ENCODE measurements at regions not wholly inside any gene's neighbourhood (a gene's known extent, or its start where the extent isn't known, plus 50 kb on each side); places are given as distances from the start of the nearest gene placed in this dataset.

- DNase-seq (ENCODE audit: low read depth in 4 of 4, low spot score in 2 of 4) = no peak
Measured at GRCh38 chr11:110896358-110896757, 184.1 kb upstream of the ARHGAP20 start.

- DNase-seq (ENCODE audit: low read depth in 4 of 4, low spot score in 2 of 4) = no peak
Measured at GRCh38 chr11:110894224-110894623, 182.0 kb upstream of the ARHGAP20 start.

- no peak for DNase-seq (ENCODE audit: low read depth in 4 of 4, low spot score in 2 of 4)
Measured at GRCh38 chr11:110892741-110893285, 180.6 kb upstream of the ARHGAP20 start.

GRCh38 chr11:110891411-110891810 lies 179.2 kb upstream of the ARHGAP20 start:
- DNase-seq (ENCODE audit: low read depth in 4 of 4, low spot score in 2 of 4) = no peak

- no peak for DNase-seq (ENCODE audit: low read depth in 4 of 4, low spot score in 2 of 4)
Measured at GRCh38 chr11:110890995-110891394, 178.8 kb upstream of the ARHGAP20 start.

GRCh38 chr11:110886288-110886970 lies 174.2 kb upstream of the ARHGAP20 start:
- DNase-seq (ENCODE audit: low read depth in 4 of 4, low spot score in 2 of 4) = no peak

- no peak for DNase-seq (ENCODE audit: low read depth in 4 of 4, low spot score in 2 of 4)
Measured at GRCh38 chr11:110883256-110883655, 171.0 kb upstream of the ARHGAP20 start.

- no peak for DNase-seq (ENCODE audit: low read depth in 4 of 4, low spot score in 2 of 4)
Measured at GRCh38 chr11:110878513-110878912, 166.3 kb upstream of the ARHGAP20 start.

GRCh38 chr11:110874437-110875030 lies 162.3 kb upstream of the ARHGAP20 start:
- DNase-seq (ENCODE audit: low read depth in 4 of 4, low spot score in 2 of 4) = no peak

- no peak for DNase-seq (ENCODE audit: low read depth in 4 of 4, low spot score in 2 of 4)
Measured at GRCh38 chr11:110873975-110874374, 161.7 kb upstream of the ARHGAP20 start.

GRCh38 chr11:110870816-110871522 lies 158.7 kb upstream of the ARHGAP20 start:
- DNase-seq (ENCODE audit: low read depth in 4 of 4, low spot score in 2 of 4) = no peak

- no peak for DNase-seq (ENCODE audit: low read depth in 4 of 4, low spot score in 2 of 4)
Measured at GRCh38 chr11:110867951-110868350, 155.7 kb upstream of the ARHGAP20 start.

- DNase-seq (ENCODE audit: low read depth in 4 of 4, low spot score in 2 of 4) = no peak
Measured at GRCh38 chr11:110866081-110866480, 153.8 kb upstream of the ARHGAP20 start.

GRCh38 chr11:110862407-110862806 lies 150.2 kb upstream of the ARHGAP20 start:
- no peak for DNase-seq (ENCODE audit: low read depth in 4 of 4, low spot score in 2 of 4)

GRCh38 chr11:110860461-110860860 lies 148.2 kb upstream of the ARHGAP20 start:
- no peak for DNase-seq (ENCODE audit: low read depth in 4 of 4, low spot score in 2 of 4)

GRCh38 chr11:110859998-110860397 lies 147.8 kb upstream of the ARHGAP20 start:
- no peak for DNase-seq (ENCODE audit: low read depth in 4 of 4, low spot score in 2 of 4)

- no peak for DNase-seq (ENCODE audit: low read depth in 4 of 4, low spot score in 2 of 4)
Measured at GRCh38 chr11:110859240-110859840, 147.1 kb upstream of the ARHGAP20 start.

GRCh38 chr11:110858547-110858921 lies 146.3 kb upstream of the ARHGAP20 start:
- DNase-seq (ENCODE audit: low read depth in 4 of 4, low spot score in 2 of 4) = no peak

- DNase-seq (ENCODE audit: low read depth in 4 of 4, low spot score in 2 of 4) = no peak
Measured at GRCh38 chr11:110857892-110858546, 145.8 kb upstream of the ARHGAP20 start.

GRCh38 chr11:110856996-110857812 lies 145.0 kb upstream of the ARHGAP20 start:
- no peak for DNase-seq (ENCODE audit: low read depth in 4 of 4, low spot score in 2 of 4)

All from left renal cortex interstitium (tissue), 4 donors.